GM21737 (cell line): ENCODE measurements at regions not wholly inside any gene's neighbourhood (a gene's known extent, or its start where the extent isn't known, plus 50 kb on each side); places are given as distances from the start of the nearest gene placed in this dataset.

Experiments used
- ATAC-seq: cut with Tn5 transposase; IDR thresholded peaks from one replicate; pipeline ENCODE4 v1.9.1; 2021; ENCODE audit warnings: mild to moderate bottlenecking, moderate library complexity; ENCODE audit not compliant: unreplicated experiment

GRCh38 chr17:14833201-14833785 is 431.8 kb downstream of the PMP22 start:
- no peak for ATAC-seq

DNA sequence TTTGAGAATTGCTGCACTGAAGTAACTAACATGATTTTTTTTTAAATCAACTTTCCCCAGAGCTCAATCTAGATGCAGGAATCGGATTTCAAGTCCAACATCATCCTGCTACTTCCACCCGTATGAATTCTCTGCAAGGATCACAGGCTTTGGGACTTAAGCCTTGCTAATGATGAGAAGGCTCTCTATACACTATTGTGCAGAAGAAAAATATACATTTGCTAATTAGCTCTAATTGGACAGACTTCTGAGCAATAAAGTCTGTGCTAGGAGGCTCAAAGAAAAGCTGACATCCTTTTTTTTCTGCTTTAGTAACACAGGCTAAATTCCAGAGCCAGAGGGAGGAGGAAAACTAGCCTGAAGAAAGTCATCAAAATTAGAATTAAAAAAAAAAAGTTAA is 433.6 kb downstream of the PMP22 start:
- ATAC-seq, result no peak

- ATAC-seq, result no peak
Observed at GRCh38 chr17:14827396-14827919, 437.7 kb downstream of the PMP22 start.

DNA sequence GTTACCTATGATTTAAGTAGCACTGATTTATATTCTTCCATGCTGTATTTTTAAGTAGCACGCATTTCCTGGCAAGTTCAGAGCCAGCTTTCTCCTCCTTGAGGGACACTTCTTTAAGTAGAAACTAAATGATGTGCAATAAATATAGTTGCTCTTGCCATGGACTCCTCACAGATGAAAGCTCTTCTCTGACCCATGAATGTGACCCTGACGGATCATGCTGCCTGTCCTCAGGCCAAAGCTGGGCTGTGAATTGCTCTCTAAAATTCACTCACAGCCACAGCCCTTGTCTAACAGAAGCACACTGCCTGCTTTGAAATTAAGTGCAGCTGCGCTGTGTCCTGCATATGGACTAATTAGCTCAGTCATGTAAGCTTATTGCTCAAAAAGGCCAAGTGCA is 438.8 kb downstream of the PMP22 start:
- ATAC-seq, result no peak

DNA sequence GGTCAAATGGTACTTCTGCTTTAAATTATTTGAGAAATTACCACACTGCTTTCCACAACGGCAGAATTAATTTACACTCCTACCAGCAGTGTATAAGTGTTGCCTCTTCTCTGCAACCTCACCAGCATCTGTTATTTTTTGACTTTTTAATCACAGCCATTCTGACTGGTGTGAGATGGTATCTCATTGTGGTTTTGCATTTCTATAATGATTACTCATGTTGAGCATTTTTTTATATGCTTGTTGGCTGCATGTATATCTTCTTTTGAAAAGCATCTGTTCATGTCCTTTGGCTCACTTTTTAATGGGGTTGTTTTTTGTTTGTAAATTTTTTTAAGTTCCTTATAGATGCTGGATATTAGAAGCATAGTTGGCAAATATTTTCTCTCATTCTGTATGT is 446.7 kb downstream of the PMP22 start:
- no peak for ATAC-seq

DNA sequence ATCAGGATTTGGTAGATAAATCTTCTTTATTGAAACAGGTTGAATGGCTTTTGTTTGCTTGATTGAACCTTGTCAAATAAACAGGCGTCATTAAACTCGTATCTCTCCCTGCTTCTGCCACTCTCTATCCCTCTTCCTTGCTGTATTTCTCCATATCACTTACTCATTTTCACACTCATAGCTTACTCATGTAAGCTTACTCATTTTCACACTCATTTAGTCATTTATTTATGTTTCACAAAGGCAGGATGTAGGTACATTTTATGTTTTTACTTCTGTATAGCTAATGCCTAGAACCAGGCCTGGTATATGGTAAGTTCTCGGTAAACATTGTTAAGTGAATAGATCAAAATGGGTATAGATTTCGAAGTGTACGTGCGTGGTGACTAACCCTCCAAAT is 450.0 kb downstream of the PMP22 start:
- no peak for ATAC-seq

DNA sequence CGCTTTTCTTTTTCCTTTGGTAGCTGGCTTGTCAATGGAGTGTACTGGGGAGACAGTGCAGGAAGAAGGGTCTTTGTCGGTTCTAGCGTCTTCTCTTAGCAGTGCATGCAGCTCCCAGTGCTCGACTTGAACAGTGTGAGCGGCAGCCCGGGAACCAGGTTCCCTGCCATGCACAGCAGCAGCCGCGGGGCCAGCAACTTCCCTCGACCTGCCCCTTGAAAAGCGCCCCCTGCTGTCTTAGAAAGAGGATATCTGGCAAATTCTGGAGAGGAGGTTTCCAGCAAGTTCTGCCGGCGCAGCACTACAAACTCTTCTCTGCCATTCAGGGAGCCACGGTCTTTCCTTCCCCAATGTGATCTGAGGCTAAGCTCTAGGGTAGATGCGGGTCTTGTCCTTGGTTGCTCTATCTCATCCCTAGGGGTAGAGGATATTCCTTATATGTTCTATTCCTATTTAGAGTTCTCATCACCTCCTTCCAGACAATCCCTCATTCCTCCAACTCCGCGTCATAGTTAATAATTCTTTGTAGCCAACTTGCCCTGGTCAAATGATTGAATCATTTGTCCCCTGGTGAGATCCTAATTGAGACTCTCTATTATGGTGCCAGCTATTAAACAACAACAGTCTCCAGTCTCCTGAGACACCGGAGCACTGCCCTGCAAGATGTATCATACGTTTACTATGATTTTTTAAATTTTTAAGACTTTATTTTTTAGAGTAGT is 451.3 kb downstream of the PMP22 start:
- no peak for ATAC-seq

DNA sequence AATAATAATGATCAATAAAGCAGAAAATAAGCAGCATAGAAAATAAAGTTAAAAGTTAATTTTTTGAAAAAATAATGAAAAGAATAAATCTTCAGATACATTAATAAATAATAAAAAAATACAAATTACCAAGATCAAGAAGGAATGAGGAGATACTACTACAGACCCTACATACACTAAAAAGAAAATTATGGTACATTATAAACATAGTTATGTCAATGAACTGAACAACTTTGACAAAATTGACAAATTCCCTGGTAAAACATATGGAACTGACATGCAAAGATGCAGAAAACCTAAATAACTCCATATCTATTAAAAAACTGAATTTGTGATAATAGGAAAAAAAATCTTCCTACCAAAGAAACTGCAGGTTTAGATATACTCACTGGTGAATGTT is 456.7 kb downstream of the PMP22 start:
- no peak for ATAC-seq

- ATAC-seq, result no peak
Observed at GRCh38 chr17:14805348-14805747, 459.8 kb downstream of the PMP22 start.

- ATAC-seq, result no peak
Observed at GRCh38 chr17:14803826-14804225, 461.3 kb downstream of the PMP22 start.

- no peak for ATAC-seq
Observed at GRCh38 chr17:14797801-14798200, 467.3 kb downstream of the PMP22 start.

GRCh38 chr17:14797021-14797420 is 468.1 kb downstream of the PMP22 start:
- no peak for ATAC-seq

- ATAC-seq, result no peak
Observed at GRCh38 chr17:14794961-14795360, 470.2 kb downstream of the PMP22 start.

- ATAC-seq, result no peak
Observed at GRCh38 chr17:14793237-14793636, 471.9 kb downstream of the PMP22 start.

- ATAC-seq, result no peak
Observed at GRCh38 chr17:14792746-14793145, 472.4 kb downstream of the PMP22 start.

DNA sequence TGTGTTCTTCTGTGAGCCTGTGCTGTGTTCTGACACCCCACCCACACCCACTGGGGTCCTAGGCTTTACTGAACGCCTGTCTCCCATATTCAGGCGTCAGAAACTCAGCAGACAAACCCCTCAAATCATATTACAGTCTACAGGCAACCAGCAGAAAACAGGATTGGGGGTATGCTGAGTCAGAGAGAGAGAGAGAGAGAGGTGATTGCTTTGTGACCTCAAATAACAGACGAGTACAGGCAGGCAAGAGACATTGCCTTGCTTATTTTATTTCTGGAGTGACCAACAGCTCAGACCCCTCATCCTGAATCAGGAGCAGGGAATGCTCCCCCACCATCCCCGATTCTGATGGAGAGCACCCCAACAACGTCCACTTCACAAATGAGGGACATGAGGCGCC is 473.9 kb downstream of the PMP22 start:
- no peak for ATAC-seq

DNA sequence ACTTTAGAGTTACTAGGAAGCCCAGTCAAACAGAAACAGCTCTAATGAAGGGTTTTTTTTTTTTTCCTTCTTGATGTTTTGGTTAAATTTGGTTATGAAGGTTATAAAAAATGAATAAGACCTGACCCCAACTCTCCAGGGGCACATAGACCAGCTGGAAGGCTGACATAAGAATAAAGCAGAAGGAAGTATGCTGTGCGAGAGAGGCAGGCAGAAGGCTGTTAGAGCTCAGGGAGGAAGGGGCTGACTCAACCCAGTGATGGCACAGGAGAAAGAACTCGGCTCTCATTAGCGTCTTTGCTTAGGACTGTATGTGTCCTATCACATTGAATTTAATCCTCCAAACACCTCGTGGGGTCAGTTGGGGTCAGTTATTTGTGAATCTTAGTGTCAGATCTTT is 474.6 kb downstream of the PMP22 start:
- ATAC-seq, result no peak

GRCh38 chr17:14784997-14785696 is 480.0 kb downstream of the PMP22 start:
- no peak for ATAC-seq

DNA sequence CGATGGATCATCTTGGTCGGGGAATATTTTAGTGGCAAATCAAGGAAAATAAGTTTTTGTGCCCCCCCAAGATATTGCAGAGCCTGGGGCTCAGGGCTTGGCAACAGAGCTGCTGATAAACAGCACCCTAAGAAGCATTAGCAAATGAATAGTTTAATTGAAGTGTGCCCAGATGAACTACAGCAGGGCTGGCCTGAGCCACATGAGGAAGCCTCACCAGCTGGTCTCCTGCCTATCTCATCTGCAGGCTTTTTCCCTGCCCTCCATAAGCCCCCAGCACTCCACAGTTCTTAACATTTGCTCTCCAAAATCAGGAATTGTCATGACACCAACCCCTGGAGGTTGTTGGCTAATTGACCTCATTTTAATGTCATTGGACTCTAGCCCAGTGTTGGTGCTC is 480.2 kb downstream of the HS3ST3B1 start:
- no peak for ATAC-seq

DNA sequence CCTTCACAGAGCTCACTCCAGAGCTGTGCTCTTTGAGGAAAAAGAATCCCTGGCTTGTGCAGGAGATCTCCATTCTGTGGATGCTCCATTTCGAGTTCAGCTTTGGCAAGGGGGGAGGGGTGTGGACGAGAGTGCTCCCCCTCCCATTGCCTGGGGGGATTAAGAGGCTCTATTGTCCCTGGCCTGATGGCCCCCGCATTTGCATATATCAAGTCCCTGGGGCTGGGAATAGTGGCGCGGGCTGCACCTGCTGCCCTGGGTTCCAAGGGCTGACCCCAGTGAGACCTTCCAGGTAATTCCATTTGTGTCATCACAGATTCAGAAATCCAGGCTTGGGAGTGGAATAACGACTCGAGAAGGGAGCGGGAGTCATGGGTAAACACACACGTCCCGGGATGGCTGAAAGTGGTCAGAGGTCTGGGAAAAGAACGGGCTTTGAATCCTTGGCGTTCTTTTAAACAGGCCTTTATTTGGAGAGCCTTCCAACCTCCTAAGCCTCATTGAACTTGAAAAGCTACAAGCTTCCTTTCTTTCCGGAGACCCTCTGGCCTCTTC is 479.3 kb downstream of the HS3ST3B1 start:
- ATAC-seq, result no peak

- no peak for ATAC-seq
Observed at GRCh38 chr17:14779241-14779640, 478.4 kb downstream of the HS3ST3B1 start.

GRCh38 chr17:14777291-14777690 is 476.4 kb downstream of the HS3ST3B1 start:
- ATAC-seq, result no peak
